Mesenchymal stem cell (in vitro differentiated cells and primary cell): ENCODE measurements at regions not wholly inside any gene's neighbourhood (a gene's known extent, or its start where the extent isn't known, plus 50 kb on each side); places are given as distances from the start of the nearest gene placed in this dataset.

ENCODE experiments used
- DNase-seq: peaks from one replicate; pipeline ENCODE4 v3.0.0-alpha.2; 2013
- H2AFZ ChIP-seq: one replicate; pipeline ENCODE4 v1.6.1; 2013; ENCODE audit warnings: low read depth, mild to moderate bottlenecking, control low read depth, inconsistent platforms, low read length, moderate library complexity
- H2AK5ac ChIP-seq: 2 replicates; pipeline ENCODE4 v1.6.1; 2013; ENCODE audit warnings: low read length, moderate library complexity, mild to moderate bottlenecking, inconsistent platforms; ENCODE audit not compliant: severe bottlenecking
- H2BK120ac ChIP-seq: one replicate; pipeline ENCODE4 v1.6.1; 2013; ENCODE audit warnings: low read depth, mild to moderate bottlenecking, inconsistent platforms, low read length, moderate library complexity
- H2BK12ac ChIP-seq, 2 experiments: one replicate each; pipeline ENCODE4 v1.6.1; 2013; ENCODE audit warnings: inconsistent platforms in 2 of 2, low read length in 2 of 2, mild to moderate bottlenecking in 2 of 2, moderate library complexity in 2 of 2, control low read depth in 1 of 2
- H2BK15ac ChIP-seq: one replicate; pipeline ENCODE4 v1.6.1; 2013; ENCODE audit warnings: mild to moderate bottlenecking, low read depth, inconsistent platforms; ENCODE audit not compliant: poor library complexity, severe bottlenecking
- H2BK5ac ChIP-seq: 2 replicates; pipeline ENCODE4 v1.6.1; 2013; ENCODE audit warnings: low read depth, mild to moderate bottlenecking, low read length, control low read depth, inconsistent platforms; ENCODE audit not compliant: poor library complexity, severe bottlenecking
- H3K14ac ChIP-seq, 2 experiments: one replicate each; pipeline ENCODE4 v1.6.1; 2013; ENCODE audit warnings: inconsistent platforms in 2 of 2, low read length in 2 of 2, control low read depth in 1 of 2, mild to moderate bottlenecking in 1 of 2, moderate library complexity in 1 of 2
- H3K18ac ChIP-seq, 2 experiments: one replicate each; pipeline ENCODE4 v1.6.1; 2013; ENCODE audit warnings: inconsistent platforms in 2 of 2, low read length in 2 of 2, control low read depth in 1 of 2, low read depth in 1 of 2, mild to moderate bottlenecking in 1 of 2
- H3K23ac ChIP-seq, 2 experiments: one replicate each; pipeline ENCODE4 v1.6.1; 2013; ENCODE audit warnings: inconsistent platforms in 2 of 2, low read length in 2 of 2, mild to moderate bottlenecking in 2 of 2, moderate library complexity in 2 of 2, control low read depth in 1 of 2
- H3K27ac ChIP-seq: 2 replicates; pipeline ENCODE4 v1.5.1; 2013; ENCODE audit warnings: mild to moderate bottlenecking, moderate library complexity, low read length, control low read depth, inconsistent platforms; ENCODE audit not compliant: poor library complexity, severe bottlenecking
- H3K27me3 ChIP-seq, 2 experiments: 2 replicates each; pipeline versions ENCODE4 v1.6.1 to v1.7.0; 2013; ENCODE audit warnings: low read length in 2 of 2, mild to moderate bottlenecking in 2 of 2, moderate library complexity in 2 of 2, control low read depth in 1 of 2, inconsistent platforms in 1 of 2; ENCODE audit not compliant: control insufficient read depth in 1 of 2, insufficient read depth in 1 of 2
- H3K36me3 ChIP-seq, 2 experiments: 2 replicates each; pipeline versions ENCODE4 v1.6.1 to v1.7.0; 2013; ENCODE audit warnings: low read length in 2 of 2, control low read depth in 1 of 2, inconsistent platforms in 1 of 2, low read depth in 1 of 2, mild to moderate bottlenecking in 1 of 2; ENCODE audit not compliant: insufficient read depth in 2 of 2, control insufficient read depth in 1 of 2
- H3K4ac ChIP-seq, 2 experiments: one replicate each; pipeline ENCODE4 v1.6.1; 2013; ENCODE audit warnings: inconsistent platforms in 2 of 2, low read length in 2 of 2, mild to moderate bottlenecking in 2 of 2, moderate library complexity in 2 of 2, control low read depth in 1 of 2, low read depth in 1 of 2
- H3K4me1 ChIP-seq: 2 replicates; pipeline ENCODE4 v1.6.1; 2013; ENCODE audit warnings: low read depth, low read length, control low read depth; ENCODE audit not compliant: control insufficient read depth, insufficient read depth
- H3K4me2 ChIP-seq: 2 replicates; pipeline ENCODE4 v1.6.1; 2013; ENCODE audit warnings: low read length, mild to moderate bottlenecking, inconsistent platforms; ENCODE audit not compliant: poor library complexity, severe bottlenecking
- H3K4me3 ChIP-seq, 2 experiments: 2 replicates each; pipeline versions ENCODE4 v1.5.1 to v1.7.0; 2013; ENCODE audit warnings: low read length in 2 of 2, mild to moderate bottlenecking in 2 of 2, control low read depth in 1 of 2, low read depth in 1 of 2; ENCODE audit not compliant: insufficient read depth in 1 of 2
- H3K79me1 ChIP-seq: replicated peaks from 2 replicates; pipeline ENCODE4 v1.6.1; 2013; ENCODE audit warnings: mild to moderate bottlenecking, control low read depth, low read length, inconsistent platforms; ENCODE audit not compliant: poor library complexity, severe bottlenecking
- H3K9ac ChIP-seq: 2 replicates; pipeline ENCODE4 v1.7.0; 2013; ENCODE audit warnings: mild to moderate bottlenecking, low read length, moderate library complexity
- H3K9me3 ChIP-seq: 2 replicates; pipeline ENCODE4 v1.7.0; 2013; ENCODE audit warnings: mild to moderate bottlenecking, low read length; ENCODE audit not compliant: control insufficient read depth
- H4K8ac ChIP-seq: one replicate; pipeline ENCODE4 v1.6.1; 2013; ENCODE audit warnings: inconsistent platforms, mild to moderate bottlenecking, low read length, moderate library complexity
- H4K91ac ChIP-seq: one replicate; pipeline ENCODE4 v1.6.1; 2013; ENCODE audit warnings: mild to moderate bottlenecking, low read length, inconsistent platforms
- WGBS: methylation state at CpG from one replicate; pipeline ENCODE4 v1.1.7; 2013; ENCODE audit warnings: mixed read lengths; 5-methylcytosine and 5-hydroxymethylcytosine counted together

- no peak overlapping the region for H3K4me3 ChIP-seq
Observed at GRCh38 chr7:81842361-81842760, 72.5 kb upstream of the HGF start.

DNA sequence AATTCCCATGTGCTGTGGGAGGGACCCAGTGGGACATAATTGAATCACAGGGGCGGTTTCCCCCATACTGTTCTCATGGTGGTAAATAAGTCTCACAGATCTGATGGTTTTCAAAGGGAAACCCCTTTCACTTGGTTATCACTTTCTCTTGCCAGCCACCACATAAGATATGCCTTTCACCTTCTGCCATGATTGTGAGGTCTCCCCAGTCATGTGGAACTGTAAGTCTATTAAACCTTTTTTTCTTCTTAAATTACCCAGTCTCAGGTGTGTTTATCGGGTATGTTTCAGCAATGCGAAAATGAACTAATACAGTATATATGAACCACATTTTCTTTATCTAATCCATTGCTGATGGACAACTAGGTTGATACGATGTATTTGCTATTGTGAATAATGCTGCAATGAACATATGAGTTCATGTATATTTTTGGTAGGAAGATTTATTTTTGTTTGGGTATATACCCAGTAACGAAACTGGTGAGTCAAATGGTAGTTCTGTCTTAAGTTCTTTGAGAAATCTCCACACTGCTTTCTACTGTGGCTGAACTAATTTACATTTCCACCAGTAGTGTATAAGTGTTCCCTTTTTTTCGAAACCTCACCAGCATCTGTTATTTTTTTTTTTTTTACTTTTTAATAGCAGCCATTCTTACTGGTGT, 70.0 kb upstream of the HGF start:
- Histone ChIP-seq H3K4me3 (no peak overlapping the region), H3K9ac (no peak overlapping the region), H4K8ac (no peak overlapping the region), H3K4me1 (no peaks in the 10 kb centered on the region), H2BK5ac (no peak overlapping the region), H3K4ac (no peak overlapping the region), H3K79me1 (no peaks in the 10 kb centered on the region), H3K4me2 (no peak overlapping the region), H3K9me3 (no peaks in the 10 kb centered on the region), H3K14ac (no peak overlapping the region), H4K91ac (no peak overlapping the region), H2BK12ac (no peak overlapping the region), H3K23ac (no peak overlapping the region), H2BK15ac (no peak overlapping the region), H3K18ac (no peak overlapping the region), H2AFZ (no peak overlapping the region), H3K36me3 (no peaks in the 10 kb centered on the region), H3K27ac (no peak overlapping the region), H3K27me3 (no peaks in the 10 kb centered on the region), H2AK5ac (no peak overlapping the region), H2BK120ac (no peak overlapping the region)
- DNase-seq = no peak
- WGBS = 94% methylated on average over 3 of the region's 6 CpGs

More at GRCh38 chr7:81842361-81842760, 72.5 kb upstream of the HGF start:
- Histone ChIP-seq H3K27ac (no peak overlapping the region), H2BK5ac (no peak overlapping the region), H4K8ac (no peak overlapping the region), H3K4me2 (no peak overlapping the region), H3K79me1 (no peaks in the 10 kb centered on the region), H2BK15ac (no peak overlapping the region), H3K9me3 (no peaks in the 10 kb centered on the region), H3K23ac (no peak overlapping the region), H2BK12ac (no peak overlapping the region), H2AK5ac (no peak overlapping the region), H4K91ac (no peak overlapping the region), H3K27me3 (no peaks in the 10 kb centered on the region), H3K4ac (no peak overlapping the region), H2AFZ (no peak overlapping the region), H3K4me1 (no peaks in the 10 kb centered on the region), H3K18ac (no peak overlapping the region), H3K9ac (no peak overlapping the region), H3K36me3 (no peaks in the 10 kb centered on the region), H2BK120ac (no peak overlapping the region), H3K14ac (no peak overlapping the region)
- no peak for DNase-seq
- WGBS = 100% methylated on average over 2 of the region's 2 CpGs

DNA sequence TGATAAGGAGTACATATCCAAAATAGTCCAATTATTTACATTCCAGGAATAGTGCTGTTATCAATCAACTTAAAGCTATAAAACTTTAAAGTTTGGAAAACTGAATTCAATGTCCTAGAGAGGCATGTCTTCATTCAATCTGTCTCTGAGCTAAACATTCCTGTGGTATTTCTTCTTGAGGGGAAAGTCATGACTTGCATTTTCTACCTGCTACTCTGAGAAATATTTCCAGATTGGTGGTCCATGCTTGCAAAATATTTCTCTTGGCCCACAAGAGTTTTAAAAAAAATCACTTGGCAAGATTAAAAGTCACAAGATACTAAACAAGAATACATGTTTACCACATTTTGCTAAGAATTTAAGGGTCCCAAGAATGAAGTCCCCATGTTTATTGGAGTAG, 63.6 kb upstream of the HGF start:
- no peak overlapping the region for H3K4me3 ChIP-seq
- no peak overlapping the region for H2BK120ac ChIP-seq
- no peak overlapping the region for H3K9ac ChIP-seq
- peak overlapping the region in 1 of 2 experiments; percentile 37 for H3K4ac ChIP-seq
- H3K18ac ChIP-seq = peak overlapping the region in 1 of 2 experiments; percentile 61
- no peak overlapping the region for H2BK15ac ChIP-seq
- no peak overlapping the region for H2BK5ac ChIP-seq
- no peak overlapping the region for H4K91ac ChIP-seq
- H3K36me3 ChIP-seq = no peaks in the 10 kb centered on the region
- no peak overlapping the region for H4K8ac ChIP-seq
- H3K23ac ChIP-seq = no peak overlapping the region
- H2AK5ac ChIP-seq = no peak overlapping the region
- no peak overlapping the region for H3K4me2 ChIP-seq
- no peak overlapping the region for H2BK12ac ChIP-seq
- H3K79me1 ChIP-seq = no peaks in the 10 kb centered on the region
- peaks cover 47% of the 10 kb centered on the region for H3K9me3 ChIP-seq
- DNase-seq = peak; percentile 40
- peak overlapping the region; percentile 55 for H3K27ac ChIP-seq
- no peaks in the 10 kb centered on the region for H3K4me1 ChIP-seq
- no peak overlapping the region for H2AFZ ChIP-seq
- no peaks in the 10 kb centered on the region for H3K27me3 ChIP-seq
- no peak overlapping the region for H3K14ac ChIP-seq

- no peak overlapping the region for H3K14ac ChIP-seq
- no peak overlapping the region for H3K9ac ChIP-seq
- H3K4me3 ChIP-seq = no peak overlapping the region
- no peaks in the 10 kb centered on the region for H3K36me3 ChIP-seq
- no peak overlapping the region for H3K4me2 ChIP-seq
- H3K23ac ChIP-seq = no peak overlapping the region
- no peak overlapping the region for H2AFZ ChIP-seq
- H2BK12ac ChIP-seq = no peak overlapping the region
- no peaks in the 10 kb centered on the region for H3K4me1 ChIP-seq
- peak; percentile 7 for DNase-seq
- no peak overlapping the region for H2BK15ac ChIP-seq
- H3K9me3 ChIP-seq = peaks cover 47% of the 10 kb centered on the region
- H3K27me3 ChIP-seq = no peaks in the 10 kb centered on the region
- no peak overlapping the region for H3K18ac ChIP-seq
- no peak overlapping the region for H2BK120ac ChIP-seq
- H3K79me1 ChIP-seq = no peaks in the 10 kb centered on the region
- no peak overlapping the region for H2AK5ac ChIP-seq
- H3K27ac ChIP-seq = no peak overlapping the region
- no peak overlapping the region for H3K4ac ChIP-seq
- H4K91ac ChIP-seq = no peak overlapping the region
- no peak overlapping the region for H4K8ac ChIP-seq
- H2BK5ac ChIP-seq = no peak overlapping the region
Observed at GRCh38 chr7:81831883-81832282, 62.0 kb upstream of the HGF start.
